ENCODE measurements at regions not wholly inside any gene's neighbourhood (a gene's known extent, or its start where the extent isn't known, plus 50 kb on each side); places are given as distances from the start of the nearest gene placed in this dataset.

DNA sequence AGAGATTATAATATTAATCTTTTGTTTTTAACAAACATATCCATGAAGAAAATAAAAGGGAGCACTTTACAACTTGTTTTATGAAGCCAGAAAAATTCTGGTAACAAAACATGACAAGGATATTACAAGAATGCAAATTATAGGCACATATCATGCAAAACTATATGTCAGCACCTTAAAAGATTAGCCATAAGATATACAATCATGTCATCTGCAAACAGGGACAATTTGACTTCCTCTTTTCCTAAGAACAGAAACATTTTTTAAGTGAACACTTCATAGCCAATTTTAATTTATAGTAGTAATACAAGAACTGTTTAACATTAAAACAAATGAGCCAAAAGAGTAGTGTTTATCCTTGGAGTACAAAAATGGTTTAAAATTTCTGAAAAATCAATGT is 916.5 kb upstream of the CNTN5 start:
- no peak for TF ChIP-seq MYC (IDR thresholded peaks at IDR 0.05; ENCODE audit: low read depth, low read length)
- TF ChIP-seq, protein P1, sequence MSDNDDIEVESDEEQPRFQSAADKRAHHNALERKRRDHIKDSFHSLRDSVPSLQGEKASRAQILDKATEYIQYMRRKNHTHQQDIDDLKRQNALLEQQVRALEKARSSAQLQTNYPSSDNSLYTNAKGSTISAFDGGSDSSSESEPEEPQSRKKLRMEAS (IDR thresholded peaks at IDR 0.05; ENCODE audit: low read depth, low read length): no peak
- TF ChIP-seq, protein P2, sequence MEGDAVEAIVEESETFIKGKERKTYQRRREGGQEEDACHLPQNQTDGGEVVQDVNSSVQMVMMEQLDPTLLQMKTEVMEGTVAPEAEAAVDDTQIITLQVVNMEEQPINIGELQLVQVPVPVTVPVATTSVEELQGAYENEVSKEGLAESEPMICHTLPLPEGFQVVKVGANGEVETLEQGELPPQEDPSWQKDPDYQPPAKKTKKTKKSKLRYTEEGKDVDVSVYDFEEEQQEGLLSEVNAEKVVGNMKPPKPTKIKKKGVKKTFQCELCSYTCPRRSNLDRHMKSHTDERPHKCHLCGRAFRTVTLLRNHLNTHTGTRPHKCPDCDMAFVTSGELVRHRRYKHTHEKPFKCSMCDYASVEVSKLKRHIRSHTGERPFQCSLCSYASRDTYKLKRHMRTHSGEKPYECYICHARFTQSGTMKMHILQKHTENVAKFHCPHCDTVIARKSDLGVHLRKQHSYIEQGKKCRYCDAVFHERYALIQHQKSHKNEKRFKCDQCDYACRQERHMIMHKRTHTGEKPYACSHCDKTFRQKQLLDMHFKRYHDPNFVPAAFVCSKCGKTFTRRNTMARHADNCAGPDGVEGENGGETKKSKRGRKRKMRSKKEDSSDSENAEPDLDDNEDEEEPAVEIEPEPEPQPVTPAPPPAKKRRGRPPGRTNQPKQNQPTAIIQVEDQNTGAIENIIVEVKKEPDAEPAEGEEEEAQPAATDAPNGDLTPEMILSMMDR (IDR thresholded peaks at IDR 0.05; ENCODE audit: low read depth, low read length): no peak
- TF ChIP-seq POLR2A (IDR thresholded peaks at IDR 0.05; ENCODE audit: extremely low read depth, insufficient read length): no peak
- no peak for DNase-seq (ENCODE audit: low read depth)
- no peak overlapping the region for H3K4me3 ChIP-seq (ENCODE audit: low read depth, low read length)

DNA sequence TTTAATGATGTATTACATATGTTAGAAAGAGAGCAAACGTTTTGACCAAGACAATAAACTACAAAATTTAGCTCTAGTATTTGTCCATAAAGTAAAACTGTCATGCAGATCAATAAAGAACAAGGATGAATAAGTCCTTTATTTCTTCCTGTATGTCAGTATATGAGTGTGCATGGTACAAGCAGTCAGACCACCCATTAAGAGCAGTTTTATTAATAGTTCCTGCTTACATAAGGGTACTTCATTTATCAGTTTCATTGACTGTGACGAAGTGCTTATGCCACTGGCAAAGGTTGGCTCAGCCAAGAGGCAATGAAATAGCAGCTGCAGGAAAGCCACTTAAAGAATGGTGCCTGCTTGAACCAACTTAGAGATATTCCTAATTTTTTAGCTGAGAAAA is 913.0 kb upstream of the CNTN5 start:
- no peak overlapping the region for H3K4me3 ChIP-seq (ENCODE audit: low read depth, low read length)
- DNase-seq (ENCODE audit: low read depth): no peak
- TF ChIP-seq, protein P2 (IDR thresholded peaks at IDR 0.05; ENCODE audit: low read depth, low read length): no peak
- no peak for TF ChIP-seq MYC (IDR thresholded peaks at IDR 0.05; ENCODE audit: low read depth, low read length)
- TF ChIP-seq, protein P1 (IDR thresholded peaks at IDR 0.05; ENCODE audit: low read depth, low read length): no peak
- no peak for TF ChIP-seq POLR2A (IDR thresholded peaks at IDR 0.05; ENCODE audit: extremely low read depth, insufficient read length)

DNA sequence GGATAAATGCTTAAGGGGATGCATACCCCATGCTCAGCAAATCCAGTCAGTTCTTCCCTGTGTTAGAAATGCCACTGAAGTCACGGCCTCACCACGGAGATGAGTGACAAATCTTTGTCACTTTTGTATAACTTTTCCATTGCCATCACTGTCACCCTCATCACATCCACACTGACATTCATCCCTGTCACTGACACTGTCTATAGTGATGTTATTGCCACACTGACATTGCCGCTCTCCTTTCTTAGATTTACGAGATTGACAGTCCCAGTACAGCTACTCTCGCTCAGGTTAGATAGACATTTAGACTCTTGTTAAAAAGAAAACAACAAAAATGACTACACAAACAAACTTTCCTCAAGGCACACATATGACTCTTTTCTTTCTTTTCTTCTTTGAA is 910.7 kb upstream of the CNTN5 start:
- no peak overlapping the region for H3K4me3 ChIP-seq (ENCODE audit: low read depth, low read length)
- DNase-seq (ENCODE audit: low read depth): no peak
- TF ChIP-seq, protein P2 (IDR thresholded peaks at IDR 0.05; ENCODE audit: low read depth, low read length): no peak
- TF ChIP-seq MYC (IDR thresholded peaks at IDR 0.05; ENCODE audit: low read depth, low read length) (no peak), POLR2A (IDR thresholded peaks at IDR 0.05; ENCODE audit: extremely low read depth, insufficient read length) (no peak)
- TF ChIP-seq, protein P1 (IDR thresholded peaks at IDR 0.05; ENCODE audit: low read depth, low read length): no peak

DNA sequence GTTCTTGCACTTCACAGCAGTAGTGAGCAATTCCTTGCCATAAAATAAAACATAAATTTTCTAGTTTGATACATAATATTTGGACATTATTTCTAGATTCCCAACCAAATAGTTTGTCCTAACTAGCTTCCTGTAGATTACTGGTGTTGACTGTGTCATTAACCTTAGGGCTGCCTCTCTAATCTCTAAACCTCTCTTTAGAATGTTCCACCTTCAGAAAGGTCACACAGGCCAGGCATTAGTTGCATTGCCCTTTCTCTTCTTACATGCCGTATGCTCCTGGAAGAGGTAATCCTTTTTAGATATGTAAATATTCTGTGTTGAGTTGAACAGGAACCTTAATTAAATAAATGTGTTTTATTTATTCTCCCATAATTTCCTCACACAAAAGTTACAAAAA is 904.9 kb upstream of the CNTN5 start:
- no peak overlapping the region for H3K4me3 ChIP-seq (ENCODE audit: low read depth, low read length)
- TF ChIP-seq, protein P1 (IDR thresholded peaks at IDR 0.05; ENCODE audit: low read depth, low read length): no peak
- TF ChIP-seq, protein P2 (IDR thresholded peaks at IDR 0.05; ENCODE audit: low read depth, low read length): no peak
- TF ChIP-seq POLR2A (IDR thresholded peaks at IDR 0.05; ENCODE audit: extremely low read depth, insufficient read length): no peak
- no peak for TF ChIP-seq MYC (IDR thresholded peaks at IDR 0.05; ENCODE audit: low read depth, low read length)
- DNase-seq (ENCODE audit: low read depth): no peak

DNA sequence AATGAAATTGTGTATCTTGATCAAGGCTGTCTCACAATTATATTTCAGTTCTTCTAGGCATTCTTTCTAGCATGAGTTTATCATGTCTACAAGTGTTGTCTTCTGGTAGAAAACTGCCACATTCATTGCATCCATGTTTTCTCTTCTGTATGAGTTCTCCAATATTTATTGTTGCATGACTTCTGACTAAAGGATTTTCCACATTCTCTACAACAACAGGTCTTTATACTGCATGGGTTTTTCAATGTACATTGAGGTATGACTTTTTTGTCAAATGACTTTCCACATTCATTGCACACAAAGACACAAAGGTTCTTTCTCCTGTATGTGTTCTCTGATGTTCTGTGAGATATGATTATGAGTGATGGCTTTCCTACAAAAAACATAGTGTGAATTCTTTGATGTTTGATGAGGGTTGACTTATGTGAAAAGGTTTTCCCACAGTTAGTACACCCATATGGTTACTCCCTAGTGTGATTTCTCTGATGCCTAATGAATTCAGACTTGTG is 890.6 kb upstream of the CNTN5 start:
- TF ChIP-seq POLR2A (IDR thresholded peaks at IDR 0.05; ENCODE audit: extremely low read depth, insufficient read length) (no peak), MYC (IDR thresholded peaks at IDR 0.05; ENCODE audit: low read depth, low read length) (no peak)
- TF ChIP-seq, protein P1 (IDR thresholded peaks at IDR 0.05; ENCODE audit: low read depth, low read length): no peak
- TF ChIP-seq, protein P2 (IDR thresholded peaks at IDR 0.05; ENCODE audit: low read depth, low read length): no peak
- DNase-seq (ENCODE audit: low read depth): no peak
- no peak overlapping the region for H3K4me3 ChIP-seq (ENCODE audit: low read depth, low read length)

Data from NB4 (cell line).